Stimulated activated CD4-positive, alpha-beta T cell treated with anti-CD3 and anti-CD28 coated beads, Interleukin-12 subunit alpha, Interleukin-12 subunit beta, amount 100 ng/mL, for 4 hours (primary cell): ENCODE measurements at regions not wholly inside any gene's neighbourhood (a gene's known extent, or its start where the extent isn't known, plus 50 kb on each side); places are given as distances from the start of the nearest gene placed in this dataset.

Experiments used
- DNase-seq: peaks from one replicate; pipeline ENCODE4 v3.0.0-alpha.2; 2020

GRCh38 chr11:62026739-62027370, 59.4 kb upstream of the FTH1 start:
- DNase-seq, result no peak

- peak; percentile 12 for DNase-seq
Observed at GRCh38 chr11:62025487-62026105, 58.2 kb upstream of the FTH1 start.

- DNase-seq, result no peak
Observed at GRCh38 chr11:62024936-62025486, 57.6 kb upstream of the FTH1 start.

GRCh38 chr11:62022211-62022610, 54.8 kb upstream of the FTH1 start:
- DNase-seq, result no peak

GRCh38 chr11:62020661-62021060, 53.2 kb upstream of the FTH1 start:
- DNase-seq, result no peak

GRCh38 chr11:62018981-62019664, 51.7 kb upstream of the FTH1 start:
- DNase-seq, result no peak

- no peak for DNase-seq
Observed at GRCh38 chr11:62017878-62018655, 50.6 kb upstream of the FTH1 start.
